ENCODE measurements at regions not wholly inside any gene's neighbourhood (a gene's known extent, or its start where the extent isn't known, plus 50 kb on each side); places are given as distances from the start of the nearest gene placed in this dataset.

- TF ChIP-seq, protein P1, sequence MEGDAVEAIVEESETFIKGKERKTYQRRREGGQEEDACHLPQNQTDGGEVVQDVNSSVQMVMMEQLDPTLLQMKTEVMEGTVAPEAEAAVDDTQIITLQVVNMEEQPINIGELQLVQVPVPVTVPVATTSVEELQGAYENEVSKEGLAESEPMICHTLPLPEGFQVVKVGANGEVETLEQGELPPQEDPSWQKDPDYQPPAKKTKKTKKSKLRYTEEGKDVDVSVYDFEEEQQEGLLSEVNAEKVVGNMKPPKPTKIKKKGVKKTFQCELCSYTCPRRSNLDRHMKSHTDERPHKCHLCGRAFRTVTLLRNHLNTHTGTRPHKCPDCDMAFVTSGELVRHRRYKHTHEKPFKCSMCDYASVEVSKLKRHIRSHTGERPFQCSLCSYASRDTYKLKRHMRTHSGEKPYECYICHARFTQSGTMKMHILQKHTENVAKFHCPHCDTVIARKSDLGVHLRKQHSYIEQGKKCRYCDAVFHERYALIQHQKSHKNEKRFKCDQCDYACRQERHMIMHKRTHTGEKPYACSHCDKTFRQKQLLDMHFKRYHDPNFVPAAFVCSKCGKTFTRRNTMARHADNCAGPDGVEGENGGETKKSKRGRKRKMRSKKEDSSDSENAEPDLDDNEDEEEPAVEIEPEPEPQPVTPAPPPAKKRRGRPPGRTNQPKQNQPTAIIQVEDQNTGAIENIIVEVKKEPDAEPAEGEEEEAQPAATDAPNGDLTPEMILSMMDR (IDR thresholded peaks at IDR 0.05; ENCODE audit: insufficient read depth, low read length, poor library complexity, severe bottlenecking): no peak
- Histone ChIP-seq H3K27me3 (replicated peaks; ENCODE audit: control insufficient read depth, insufficient read depth, low read length) (no peaks in the 10 kb centered on the region), H3K4me3 (replicated peaks; ENCODE audit: low read depth, low read length) (no peak overlapping the region), H3K36me3 (ENCODE audit: control insufficient read depth, insufficient read depth, low read length) (no peaks in the 10 kb centered on the region)
- no peak for DNase-seq (ENCODE audit: extremely low read depth, insufficient read length)
These were observed 388.3 kb upstream of the CHD1 start for GRCh38 chr5:99317136-99317535.

DNA sequence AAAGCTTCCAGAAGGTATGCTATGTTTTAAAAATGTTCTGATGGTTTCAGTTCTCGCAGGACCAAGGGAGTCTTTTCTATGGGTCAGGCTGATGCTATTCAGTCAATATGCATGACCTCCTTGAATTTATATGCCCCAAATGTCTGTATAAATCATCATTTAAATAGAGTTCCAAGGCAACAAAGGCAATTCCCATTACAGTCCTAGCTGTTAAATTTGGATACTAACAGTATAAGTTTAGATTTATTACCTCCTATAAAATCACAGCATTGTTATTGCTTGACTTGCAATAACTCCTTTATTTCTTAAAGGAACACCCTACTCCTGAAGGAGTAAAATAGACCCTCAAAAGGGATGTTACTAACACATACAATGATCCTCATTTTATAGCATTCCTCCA is 387.7 kb upstream of the CHD1 start:
- no peak overlapping the region for H3K4me3 ChIP-seq (replicated peaks; ENCODE audit: low read depth, low read length)
- TF ChIP-seq, protein P1 (IDR thresholded peaks at IDR 0.05; ENCODE audit: insufficient read depth, low read length, poor library complexity, severe bottlenecking): no peak
- no peaks in the 10 kb centered on the region for H3K27me3 ChIP-seq (replicated peaks; ENCODE audit: control insufficient read depth, insufficient read depth, low read length)
- H3K36me3 ChIP-seq (ENCODE audit: control insufficient read depth, insufficient read depth, low read length): no peaks in the 10 kb centered on the region
- no peak for DNase-seq (ENCODE audit: extremely low read depth, insufficient read length)

GRCh38 chr5:99315413-99316183 is 386.8 kb upstream of the CHD1 start:
- Histone ChIP-seq H3K27me3 (replicated peaks; ENCODE audit: control insufficient read depth, insufficient read depth, low read length) (no peaks in the 10 kb centered on the region), H3K4me3 (replicated peaks; ENCODE audit: low read depth, low read length) (no peak overlapping the region), H3K36me3 (ENCODE audit: control insufficient read depth, insufficient read depth, low read length) (no peaks in the 10 kb centered on the region)
- DNase-seq (ENCODE audit: extremely low read depth, insufficient read length): no peak
- TF ChIP-seq, protein P1 (IDR thresholded peaks at IDR 0.05; ENCODE audit: insufficient read depth, low read length, poor library complexity, severe bottlenecking): no peak

DNA sequence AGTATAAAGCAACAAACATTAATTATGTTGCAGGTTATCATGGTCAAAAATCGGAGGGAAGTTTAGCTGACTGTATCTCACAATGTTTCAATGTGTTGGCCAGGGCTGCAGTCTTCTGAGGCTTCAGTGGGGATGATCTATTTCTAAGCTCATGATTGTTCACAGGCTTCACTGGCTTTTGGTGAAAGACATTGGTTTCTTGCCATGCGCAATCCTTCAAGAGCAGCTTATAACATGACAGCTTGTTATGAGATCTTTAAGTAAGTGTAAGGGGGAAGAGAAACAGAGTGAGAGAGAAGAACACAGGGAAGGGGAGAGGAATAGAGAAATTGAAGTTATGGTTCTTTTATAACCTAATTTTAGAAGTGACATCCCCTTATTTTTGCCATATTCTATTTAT is 385.9 kb upstream of the CHD1 start:
- Histone ChIP-seq H3K36me3 (ENCODE audit: control insufficient read depth, insufficient read depth, low read length) (no peaks in the 10 kb centered on the region), H3K4me3 (replicated peaks; ENCODE audit: low read depth, low read length) (no peak overlapping the region), H3K27me3 (replicated peaks; ENCODE audit: control insufficient read depth, insufficient read depth, low read length) (no peaks in the 10 kb centered on the region)
- TF ChIP-seq, protein P1 (IDR thresholded peaks at IDR 0.05; ENCODE audit: insufficient read depth, low read length, poor library complexity, severe bottlenecking): no peak
- DNase-seq (ENCODE audit: extremely low read depth, insufficient read length): no peak

GRCh38 chr5:99308131-99308530 is 379.3 kb upstream of the CHD1 start:
- H3K4me3 ChIP-seq (replicated peaks; ENCODE audit: low read depth, low read length): no peak overlapping the region
- H3K27me3 ChIP-seq (replicated peaks; ENCODE audit: control insufficient read depth, insufficient read depth, low read length): no peaks in the 10 kb centered on the region
- no peak for DNase-seq (ENCODE audit: extremely low read depth, insufficient read length)
- no peaks in the 10 kb centered on the region for H3K36me3 ChIP-seq (ENCODE audit: control insufficient read depth, insufficient read depth, low read length)
- TF ChIP-seq, protein P1 (IDR thresholded peaks at IDR 0.05; ENCODE audit: insufficient read depth, low read length, poor library complexity, severe bottlenecking): no peak

All from GM06990 (cell line).